NOMO-1 treated with DMSO at 0.1 percent for 48 hours (cell line): ENCODE measurements at regions not wholly inside any gene's neighbourhood (a gene's known extent, or its start where the extent isn't known, plus 50 kb on each side); places are given as distances from the start of the nearest gene placed in this dataset.

Experiments used
- DNase-seq: peaks from one replicate; lab custom pipeline; 2025; ENCODE audit not compliant: unreplicated experiment; lab: John Stamatoyannopoulos, UW

- DNase-seq = no peak
These were observed 1590.0 kb upstream of the PCDH20 start for GRCh38 chr13:63005625-63006024.

GRCh38 chr13:62997696-62998095 lies 1582.0 kb upstream of the PCDH20 start:
- no peak for DNase-seq

- DNase-seq = no peak
These were observed 1581.5 kb upstream of the PCDH20 start for GRCh38 chr13:62997038-62997599.

- DNase-seq = no peak
These were observed 1558.2 kb upstream of the PCDH20 start for GRCh38 chr13:62973804-62974203.

- DNase-seq = no peak
These were observed 1548.9 kb upstream of the PCDH20 start for GRCh38 chr13:62964522-62964921.

GRCh38 chr13:62960723-62961122 lies 1545.1 kb upstream of the PCDH20 start:
- DNase-seq = no peak

GRCh38 chr13:62933809-62934208 lies 1518.2 kb upstream of the PCDH20 start:
- DNase-seq = no peak

- no peak for DNase-seq
These were observed 1516.7 kb upstream of the PCDH20 start for GRCh38 chr13:62932256-62932883.

GRCh38 chr13:62931853-62932252 lies 1516.2 kb upstream of the PCDH20 start:
- no peak for DNase-seq

GRCh38 chr13:62924395-62924794 lies 1508.7 kb upstream of the PCDH20 start:
- no peak for DNase-seq

- no peak for DNase-seq
These were observed 1504.5 kb upstream of the PCDH20 start for GRCh38 chr13:62920159-62920558.

GRCh38 chr13:62919491-62919890 lies 1503.8 kb upstream of the PCDH20 start:
- no peak for DNase-seq

- DNase-seq = no peak
These were observed 1495.0 kb upstream of the PCDH20 start for GRCh38 chr13:62910541-62911060.

GRCh38 chr13:62908321-62908720 lies 1492.7 kb upstream of the PCDH20 start:
- no peak for DNase-seq

GRCh38 chr13:62906896-62907295 lies 1491.2 kb upstream of the PCDH20 start:
- no peak for DNase-seq

GRCh38 chr13:62906469-62906868 lies 1490.8 kb upstream of the PCDH20 start:
- DNase-seq = no peak

GRCh38 chr13:62887046-62887445 lies 1471.4 kb upstream of the PCDH20 start:
- DNase-seq = no peak

GRCh38 chr13:62879071-62879470 lies 1463.4 kb upstream of the PCDH20 start:
- no peak for DNase-seq

GRCh38 chr13:62875118-62875640 lies 1459.5 kb upstream of the PCDH20 start:
- no peak for DNase-seq

GRCh38 chr13:62850331-62850730 lies 1434.7 kb upstream of the PCDH20 start:
- DNase-seq = no peak

- DNase-seq = no peak
These were observed 1431.9 kb upstream of the PCDH20 start for GRCh38 chr13:62847520-62847919.

GRCh38 chr13:62846302-62846701 lies 1430.7 kb upstream of the PCDH20 start:
- no peak for DNase-seq

GRCh38 chr13:62839338-62839737 lies 1423.7 kb upstream of the PCDH20 start:
- no peak for DNase-seq
